SK-N-SH (cell line): ENCODE measurements at regions not wholly inside any gene's neighbourhood (a gene's known extent, or its start where the extent isn't known, plus 50 kb on each side); places are given as distances from the start of the nearest gene placed in this dataset.

ENCODE experiments used
- CTCF ChIA-PET: fragments of 300-600, 350-600 bp; formaldehyde crosslinking; extraction: SDS; loops from one replicate; lab custom pipeline; 2021; lab: Yijun Ruan, JAX
- POLR2A ChIA-PET: fragments of 350-600 bp; sonication (Branson Sonifier 250); formaldehyde crosslinking; extraction: SDS; loops from one replicate; lab custom pipeline; 2020; ENCODE audit warnings: antibody characterized with exemption, inconsistent platforms; lab: Yijun Ruan, JAX
- DNase-seq: peaks from one replicate; pipeline ENCODE4 v3.0.0; 2012
- H2AFZ ChIP-seq: fragments of 200-600 bp; sonication (generic); 2 replicates; pipeline ENCODE4 v1.8.1; 2016; ENCODE audit warnings: antibody characterized with exemption, mild to moderate bottlenecking, low read depth
- H3F3A ChIP-seq: fragments of 200-600 bp; sonication (generic); replicated peaks from 2 replicates; pipeline ENCODE3; 2016; ENCODE audit warnings: antibody characterized with exemption, mild to moderate bottlenecking; ENCODE audit not compliant: insufficient read depth
- H3K27ac ChIP-seq, 2 experiments: fragments of 200-500 bp in 1 of 2; fragments of 200-600 bp in 1 of 2; sonication (Bioruptor generic) in 1 of 2; sonication (generic), shearing (Covaris generic) in 1 of 2; 2 replicates each; pipeline versions ENCODE4 v1.5.1 to v1.6.1; 2014 to 2016; ENCODE audit warnings: low read depth in 2 of 2, inconsistent platforms in 1 of 2, low read length in 1 of 2, mild to moderate bottlenecking in 1 of 2, mixed read lengths in 1 of 2
- H3K27me3 ChIP-seq: fragments of 200-600 bp; sonication (generic), shearing (Covaris generic); 2 replicates; pipeline ENCODE4 v1.6.1; 2016; ENCODE audit warnings: mixed run types; ENCODE audit not compliant: insufficient read depth
- H3K36me3 ChIP-seq, 2 experiments: fragments of 200-500 bp in 1 of 2; fragments of 200-600 bp in 1 of 2; sonication (Bioruptor generic) in 1 of 2; sonication (generic) in 1 of 2; replicated peaks in 1 of 2; 2 replicates each; pipeline versions ENCODE3 to v1.5.1; 2014 to 2016; ENCODE audit warnings: low read length in 1 of 2, mild to moderate bottlenecking in 1 of 2; ENCODE audit not compliant: insufficient read depth in 2 of 2, control insufficient read depth in 1 of 2
- H3K4me1 ChIP-seq, 2 experiments: fragments of 200-500 bp in 1 of 2; fragments of 200-600 bp in 1 of 2; sonication (Bioruptor generic) in 1 of 2; sonication (generic), shearing (Covaris generic) in 1 of 2; 2 replicates each; pipeline versions ENCODE4 v1.5.1 to v1.6.1; 2014 to 2016; ENCODE audit warnings: low read depth in 1 of 2, low read length in 1 of 2, mixed run types in 1 of 2; ENCODE audit not compliant: insufficient read depth in 2 of 2, control insufficient read depth in 1 of 2
- H3K4me2 ChIP-seq: fragments of 200-600 bp; sonication (generic), shearing (Covaris generic); 2 replicates; pipeline ENCODE4 v1.6.1; 2017; ENCODE audit warnings: mixed run types
- H3K4me3 ChIP-seq, 2 experiments: fragments of 200-500 bp in 1 of 2; fragments of 200-600 bp in 1 of 2; sonication (Bioruptor generic) in 1 of 2; sonication (generic), shearing (Covaris generic) in 1 of 2; 2 replicates each; pipeline versions ENCODE4 v1.5.1 to v1.8.1; 2014 to 2016; ENCODE audit warnings: low read depth in 2 of 2, inconsistent platforms in 1 of 2, low read length in 1 of 2, mild to moderate bottlenecking in 1 of 2, mixed read lengths in 1 of 2, moderate library complexity in 1 of 2
- H3K79me2 ChIP-seq: fragments of 200-600 bp; sonication (generic); 2 replicates; pipeline ENCODE4 v1.8.1; 2017; ENCODE audit warnings: mild to moderate bottlenecking; ENCODE audit not compliant: insufficient read depth
- H3K9ac ChIP-seq: fragments of 200-600 bp; sonication (generic); 2 replicates; pipeline ENCODE4 v1.6.1; 2017; ENCODE audit warnings: mixed run types
- H3K9me2 ChIP-seq: fragments of 200-600 bp; sonication (generic); 2 replicates; pipeline ENCODE4 v1.6.1; 2017; ENCODE audit warnings: mixed run types
- H3K9me3 ChIP-seq: fragments of 200-600 bp; sonication (generic); 2 replicates; pipeline ENCODE4 v1.6.1; 2017; ENCODE audit warnings: mixed run types, mild to moderate bottlenecking, moderate library complexity
- H4K20me1 ChIP-seq: fragments of 200-600 bp; sonication (generic); 2 replicates; pipeline ENCODE4 v1.6.1; 2017; ENCODE audit warnings: mild to moderate bottlenecking, mixed run types; ENCODE audit not compliant: insufficient read depth
- CHD2 ChIP-seq: fragments of 150-350 bp; IDR thresholded peaks from 2 replicates; pipeline ENCODE4 v1.6.1; 2018; ENCODE audit warnings: low read length; ENCODE audit not compliant: partially characterized antibody
- CTCF ChIP-seq: fragments of 200-600 bp; sonication (generic); IDR thresholded peaks from 2 replicates; pipeline ENCODE4 v1.6.1; 2017; ENCODE audit warnings: antibody characterized with exemption, mild to moderate bottlenecking, moderate library complexity
- EZH2phosphoT487 ChIP-seq: fragments of 200-600 bp; sonication (generic); IDR thresholded peaks from 2 replicates; pipeline ENCODE4 v1.6.1; 2017; ENCODE audit warnings: low read depth, mixed run types, mild to moderate bottlenecking, antibody characterized with exemption, moderate library complexity, borderline replicate concordance
- FOSL2 ChIP-seq: IDR thresholded peaks from 2 replicates; pipeline ENCODE4 v1.4.0; 2012; ENCODE audit warnings: low read depth, mild to moderate bottlenecking, moderate library complexity, borderline replicate concordance
- FOXJ3 ChIP-seq: sonication (generic); formaldehyde crosslinking; IDR thresholded peaks from 2 replicates; pipeline ENCODE4 v1.5.1; 2020; ENCODE audit warnings: mild to moderate bottlenecking, missing genetic modification reagents
- GABPA ChIP-seq: IDR thresholded peaks from 2 replicates; pipeline ENCODE4 v1.4.0; 2012; ENCODE audit warnings: low read depth, mild to moderate bottlenecking
- IRF3 ChIP-seq: fragments of 150-350 bp; IDR thresholded peaks from 2 replicates; pipeline ENCODE4 v1.6.1; 2016; ENCODE audit warnings: mild to moderate bottlenecking, low read depth, low read length
- MAX ChIP-seq: IDR thresholded peaks from 2 replicates; pipeline ENCODE4 v1.4.0; 2012; ENCODE audit warnings: low read depth
- MXI1 ChIP-seq: IDR thresholded peaks from 2 replicates; pipeline ENCODE4 v1.6.1; 2012; ENCODE audit warnings: mild to moderate bottlenecking, low read depth, low read length, improper control_type of control experiment
- RAD21 ChIP-seq: IDR thresholded peaks from 2 replicates; pipeline ENCODE4 v1.6.1; 2012; ENCODE audit warnings: mild to moderate bottlenecking, low read length
- REST ChIP-seq: IDR thresholded peaks from 2 replicates; pipeline ENCODE4 v1.6.1; 2012; ENCODE audit warnings: mild to moderate bottlenecking, low read depth, low read length, moderate library complexity
- RFX5 ChIP-seq: IDR thresholded peaks from 2 replicates; pipeline ENCODE4 v1.6.1; 2012; ENCODE audit warnings: mild to moderate bottlenecking, improper control_type of control experiment, low read length
- TCF12 ChIP-seq: IDR thresholded peaks from 2 replicates; pipeline ENCODE4 v1.4.0; 2012
- USF1 ChIP-seq: IDR thresholded peaks from 2 replicates; pipeline ENCODE4 v1.4.0; 2012; ENCODE audit warnings: low read depth, borderline replicate concordance
- USF2 ChIP-seq: fragments of 150-350 bp; IDR thresholded peaks from 2 replicates; pipeline ENCODE4 v1.6.1; 2017; ENCODE audit warnings: antibody characterized with exemption, low read length, low read depth, borderline replicate concordance
- ZBTB33 ChIP-seq: IDR thresholded peaks from 2 replicates; pipeline ENCODE4 v1.4.0; 2012; ENCODE audit warnings: low read depth, borderline replicate concordance

- no peak overlapping the region for H3K4me2 ChIP-seq
Observed at GRCh38 chr6:153862139-153862538, 176.9 kb upstream of the OPRM1 start.

More at GRCh38 chr6:153862139-153862538, 176.9 kb upstream of the OPRM1 start:
- Histone ChIP-seq H3K9me2 (no peaks in the 10 kb centered on the region), H4K20me1 (no peaks in the 10 kb centered on the region), H3K9ac (no peak overlapping the region), H3K9me3 (no peaks in the 10 kb centered on the region), H2AFZ (no peak overlapping the region), H3K79me2 (no peaks in the 10 kb centered on the region), H3K27me3 (no peaks in the 10 kb centered on the region), H3F3A (no peaks in the 10 kb centered on the region), H3K27ac (no peak overlapping the region), H3K36me3 (no peaks in the 10 kb centered on the region), H3K4me1 (no peaks in the 10 kb centered on the region), H3K4me3 (no peak overlapping the region)
- no peak for DNase-seq
- CTCF ChIA-PET: interaction anchor here (1.4 kb wide), 1 partner anchor 9 kb away, joined by 3 read pairs; no protein-coding TSS in a partner anchor
- TF ChIP-seq EZH2phosphoT487 (no peak), TCF12 (no peak), RAD21 (no peak), ZBTB33 (no peak), USF1 (no peak), MXI1 (no peak), REST (no peak), FOXJ3 (CRISPR knock-in tag) (no peak), USF2 (no peak), GABPA (no peak), CTCF (no peak), RFX5 (no peak), MAX (no peak), IRF3 (no peak), CHD2 (no peak), FOSL2 (no peak)
- POLR2A ChIA-PET: no interaction called here
